Mesendoderm (in vitro differentiated cells): ENCODE measurements at regions not wholly inside any gene's neighbourhood (a gene's known extent, or its start where the extent isn't known, plus 50 kb on each side); places are given as distances from the start of the nearest gene placed in this dataset.

Experiments
- DNase-seq: peaks from one replicate; pipeline ENCODE4 v3.0.0; 2013
- H2AK5ac ChIP-seq: 2 replicates; pipeline ENCODE4 v1.6.1; 2013; ENCODE audit warnings: low read length, inconsistent platforms
- H2BK120ac ChIP-seq: 2 replicates; pipeline ENCODE4 v1.6.1; 2013; ENCODE audit warnings: low read depth, mild to moderate bottlenecking, low read length, moderate library complexity, mixed read lengths
- H2BK15ac ChIP-seq: replicated peaks from 2 replicates; pipeline ENCODE4 v1.6.1; 2013; ENCODE audit warnings: low read depth, mild to moderate bottlenecking, moderate library complexity
- H2BK5ac ChIP-seq: 2 replicates; pipeline ENCODE4 v1.6.1; 2013; ENCODE audit warnings: low read length, inconsistent platforms
- H3K18ac ChIP-seq: 2 replicates; pipeline ENCODE4 v1.6.1; 2013; ENCODE audit warnings: mild to moderate bottlenecking, low read length, mixed read lengths
- H3K23ac ChIP-seq: one replicate; pipeline ENCODE4 v1.6.1; 2013; ENCODE audit warnings: low read length
- H3K27ac ChIP-seq: 2 replicates; pipeline ENCODE4 v1.5.1; 2013; ENCODE audit warnings: low read depth, mild to moderate bottlenecking, inconsistent platforms, low read length, moderate library complexity
- H3K27me3 ChIP-seq: 2 replicates; pipeline ENCODE4 v1.6.1; 2013; ENCODE audit warnings: low read length, control low read depth, mild to moderate bottlenecking, inconsistent platforms; ENCODE audit not compliant: insufficient read depth, poor library complexity
- H3K36me3 ChIP-seq: 2 replicates; pipeline ENCODE4 v1.6.1; 2013; ENCODE audit warnings: low read length, inconsistent platforms; ENCODE audit not compliant: control insufficient read depth, insufficient read depth
- H3K4ac ChIP-seq: one replicate; pipeline ENCODE4 v1.6.1; 2013; ENCODE audit warnings: low read depth, mild to moderate bottlenecking, low read length, moderate library complexity
- H3K4me1 ChIP-seq: 2 replicates; pipeline ENCODE4 v1.6.1; 2013; ENCODE audit warnings: low read depth, low read length, inconsistent platforms; ENCODE audit not compliant: control insufficient read depth
- H3K4me2 ChIP-seq: 2 replicates; pipeline ENCODE4 v1.6.1; 2013; ENCODE audit warnings: low read length
- H3K4me3 ChIP-seq: 2 replicates; pipeline ENCODE4 v1.5.1; 2013; ENCODE audit warnings: mild to moderate bottlenecking, low read length
- H3K56ac ChIP-seq: one replicate; pipeline ENCODE4 v1.6.1; 2013; ENCODE audit warnings: low read length
- H3K79me1 ChIP-seq: 2 replicates; pipeline ENCODE4 v1.6.1; 2013; ENCODE audit warnings: low read length, inconsistent platforms
- H3K79me2 ChIP-seq: 2 replicates; pipeline ENCODE4 v1.6.1; 2013; ENCODE audit warnings: mild to moderate bottlenecking, low read length; ENCODE audit not compliant: control insufficient read depth, insufficient read depth
- H3K9ac ChIP-seq: 2 replicates; pipeline ENCODE4 v1.6.1; 2013; ENCODE audit warnings: low read length, inconsistent platforms
- H4K5ac ChIP-seq: one replicate; pipeline ENCODE4 v1.6.1; 2013; ENCODE audit warnings: low read length
- H4K8ac ChIP-seq: one replicate; pipeline ENCODE4 v1.6.1; 2013; ENCODE audit warnings: low read depth, mild to moderate bottlenecking, control low read depth, low read length, moderate library complexity
- WGBS: extraction: QIAGEN DNeasy Blood & Tissue Kit; methylation state at CpG from one replicate; pipeline ENCODE4 v1.1.7; 2013; ENCODE audit warnings: low lambda C conversion rate, missing lambda C conversion rate; ENCODE audit not compliant: insufficient coverage; ENCODE audit errors: extremely low coverage; 5-methylcytosine and 5-hydroxymethylcytosine counted together

GRCh38 chr11:29781268-29781667, 235.6 kb downstream of the KCNA4 start:
- Histone ChIP-seq H3K4me2 (no peak overlapping the region), H4K8ac (no peak overlapping the region), H3K4ac (no peak overlapping the region), H3K4me1 (no peaks in the 10 kb centered on the region), H4K5ac (no peak overlapping the region), H3K23ac (no peak overlapping the region), H2AK5ac (no peak overlapping the region), H2BK120ac (no peak overlapping the region), H3K27me3 (no peaks in the 10 kb centered on the region), H3K79me1 (no peaks in the 10 kb centered on the region), H3K79me2 (no peaks in the 10 kb centered on the region), H3K56ac (no peak overlapping the region), H2BK15ac (no peak overlapping the region), H3K27ac (no peak overlapping the region), H3K9ac (no peak overlapping the region), H3K36me3 (no peaks in the 10 kb centered on the region), H3K4me3 (no peak overlapping the region), H3K18ac (no peak overlapping the region), H2BK5ac (no peak overlapping the region)
- no CpG with 5 or more reads among the region's 1 CpG for WGBS
- DNase-seq: no peak

GRCh38 chr11:29780756-29781155, 236.1 kb downstream of the KCNA4 start:
- no peak overlapping the region for H2BK15ac ChIP-seq
- H2AK5ac ChIP-seq: no peak overlapping the region
- no peak for DNase-seq
- H3K79me2 ChIP-seq: no peaks in the 10 kb centered on the region
- H2BK5ac ChIP-seq: no peak overlapping the region
- H3K36me3 ChIP-seq: no peaks in the 10 kb centered on the region
- H3K4me2 ChIP-seq: no peak overlapping the region
- H3K23ac ChIP-seq: no peak overlapping the region
- H3K18ac ChIP-seq: no peak overlapping the region
- H3K27me3 ChIP-seq: no peaks in the 10 kb centered on the region
- no peaks in the 10 kb centered on the region for H3K79me1 ChIP-seq
- H3K27ac ChIP-seq: no peak overlapping the region
- H3K4me1 ChIP-seq: no peaks in the 10 kb centered on the region
- H3K56ac ChIP-seq: no peak overlapping the region
- no peak overlapping the region for H3K9ac ChIP-seq
- H3K4me3 ChIP-seq: no peak overlapping the region
- H4K5ac ChIP-seq: no peak overlapping the region
- H2BK120ac ChIP-seq: no peak overlapping the region
- H4K8ac ChIP-seq: no peak overlapping the region
- no CpG with 5 or more reads among the region's 7 CpGs for WGBS
- H3K4ac ChIP-seq: no peak overlapping the region

GRCh38 chr11:29773656-29774264, 243.1 kb downstream of the KCNA4 start:
- Histone ChIP-seq H3K56ac (no peak overlapping the region), H3K27me3 (no peaks in the 10 kb centered on the region), H3K79me1 (no peaks in the 10 kb centered on the region), H3K4me1 (no peaks in the 10 kb centered on the region), H3K36me3 (no peaks in the 10 kb centered on the region), H3K9ac (no peak overlapping the region), H4K8ac (no peak overlapping the region), H3K27ac (no peak overlapping the region), H2AK5ac (no peak overlapping the region), H2BK5ac (no peak overlapping the region), H3K23ac (no peak overlapping the region), H4K5ac (no peak overlapping the region), H3K4me2 (no peak overlapping the region), H3K79me2 (no peaks in the 10 kb centered on the region), H3K18ac (no peak overlapping the region), H2BK15ac (no peak overlapping the region), H3K4ac (no peak overlapping the region), H2BK120ac (no peak overlapping the region), H3K4me3 (no peak overlapping the region)
- no CpG with 5 or more reads among the region's 4 CpGs for WGBS
- no peak for DNase-seq

GRCh38 chr11:29756871-29757270, 260.0 kb downstream of the KCNA4 start:
- Histone ChIP-seq H3K4me3 (no peak overlapping the region), H3K4me1 (no peaks in the 10 kb centered on the region), H2BK120ac (no peak overlapping the region), H3K79me2 (no peaks in the 10 kb centered on the region), H3K79me1 (no peaks in the 10 kb centered on the region), H2BK5ac (no peak overlapping the region), H3K56ac (no peak overlapping the region), H2AK5ac (no peak overlapping the region), H4K5ac (no peak overlapping the region), H3K23ac (no peak overlapping the region), H3K4ac (no peak overlapping the region), H3K4me2 (no peak overlapping the region), H3K27ac (no peak overlapping the region), H2BK15ac (no peak overlapping the region), H4K8ac (no peak overlapping the region), H3K18ac (no peak overlapping the region), H3K27me3 (no peaks in the 10 kb centered on the region), H3K9ac (no peak overlapping the region), H3K36me3 (no peaks in the 10 kb centered on the region)
- no peak for DNase-seq
- no CpG with 5 or more reads among the region's 1 CpG for WGBS

GRCh38 chr11:29755474-29755873, 261.4 kb downstream of the KCNA4 start:
- Histone ChIP-seq H2BK5ac (no peak overlapping the region), H4K5ac (no peak overlapping the region), H3K79me2 (no peaks in the 10 kb centered on the region), H3K4ac (no peak overlapping the region), H3K4me3 (no peak overlapping the region), H3K4me2 (no peak overlapping the region), H3K4me1 (no peaks in the 10 kb centered on the region), H3K9ac (no peak overlapping the region), H3K23ac (no peak overlapping the region), H2BK120ac (no peak overlapping the region), H2AK5ac (no peak overlapping the region), H2BK15ac (no peak overlapping the region), H3K36me3 (no peaks in the 10 kb centered on the region), H3K18ac (no peak overlapping the region), H3K27me3 (no peaks in the 10 kb centered on the region), H4K8ac (no peak overlapping the region), H3K27ac (no peak overlapping the region), H3K79me1 (no peaks in the 10 kb centered on the region), H3K56ac (no peak overlapping the region)
- WGBS: no CpG with 5 or more reads among the region's 4 CpGs
- DNase-seq: no peak

- no peaks in the 10 kb centered on the region for H3K79me1 ChIP-seq
- H3K18ac ChIP-seq: no peak overlapping the region
- WGBS: no CpG with 5 or more reads among the region's 1 CpG
- H3K56ac ChIP-seq: no peak overlapping the region
- H3K4me1 ChIP-seq: no peaks in the 10 kb centered on the region
- H3K4me2 ChIP-seq: no peak overlapping the region
- no peak for DNase-seq
- H4K8ac ChIP-seq: no peak overlapping the region
- H2BK15ac ChIP-seq: no peak overlapping the region
- no peak overlapping the region for H2BK120ac ChIP-seq
- no peak overlapping the region for H4K5ac ChIP-seq
- no peaks in the 10 kb centered on the region for H3K79me2 ChIP-seq
- H2BK5ac ChIP-seq: no peak overlapping the region
- H3K4ac ChIP-seq: no peak overlapping the region
- H3K4me3 ChIP-seq: no peak overlapping the region
- H3K27me3 ChIP-seq: no peaks in the 10 kb centered on the region
- no peak overlapping the region for H3K23ac ChIP-seq
- H3K27ac ChIP-seq: no peak overlapping the region
- H3K36me3 ChIP-seq: no peaks in the 10 kb centered on the region
- H2AK5ac ChIP-seq: no peak overlapping the region
- no peak overlapping the region for H3K9ac ChIP-seq
Measured at GRCh38 chr11:29751618-29752017, 265.2 kb downstream of the KCNA4 start.
